Prostate gland (tissue), 2 donors: ENCODE measurements at regions not wholly inside any gene's neighbourhood (a gene's known extent, or its start where the extent isn't known, plus 50 kb on each side); places are given as distances from the start of the nearest gene placed in this dataset.

ENCODE experiments used
- DNase-seq: peaks from one replicate; pipeline ENCODE4 v3.0.0-alpha.2; 2019; ENCODE audit warnings: low spot score
- H3K27ac ChIP-seq, 2 donors: fragments of 200-600 bp; sonication (generic); 2 replicates each; pipeline ENCODE4 v1.5.1; 2017 to 2019
- H3K27me3 ChIP-seq: fragments of 200-600 bp; sonication (generic); replicated peaks from 2 replicates; pipeline ENCODE4 v1.5.1; 2019; ENCODE audit not compliant: insufficient read depth
- H3K36me3 ChIP-seq, 2 donors: fragments of 200-600 bp; sonication (generic); 1 replicate in 1 of 2; 2 replicates in 1 of 2; pipeline versions ENCODE4 v1.5.1 to v1.8.1; 2017 to 2019
- H3K4me1 ChIP-seq: fragments of 200-600 bp; sonication (generic); replicated peaks from 2 replicates; pipeline ENCODE4 v1.5.1; 2019
- H3K4me3 ChIP-seq, 2 donors: fragments of 200-600 bp; sonication (generic); 2 replicates each; pipeline ENCODE4 v1.5.1; 2017 to 2019
- H3K9me3 ChIP-seq: fragments of 200-600 bp; sonication (generic); 2 replicates; pipeline ENCODE4 v1.5.1; 2017
- CTCF ChIP-seq, 4 experiments: fragments of 200-600 bp in 2 of 4; fragments of 450-650 bp in 2 of 4; sonication (generic) in 2 of 4; IDR thresholded peaks; 1 replicate in 3 of 4; 2 replicates in 1 of 4; pipeline ENCODE4 v1.5.1; 2016 to 2019; ENCODE audit warnings: antibody characterized with exemption in 4 of 4, mild to moderate bottlenecking in 2 of 4, moderate library complexity in 2 of 4
- POLR2A ChIP-seq: fragments of 450-650 bp; IDR thresholded peaks from one replicate; pipeline ENCODE4 v1.6.1; 2016; ENCODE audit warnings: antibody characterized with exemption, mild to moderate bottlenecking
- POLR2AphosphoS5 ChIP-seq: sonication (generic); formaldehyde crosslinking; IDR thresholded peaks from one replicate; pipeline ENCODE4 v1.6.1; 2017; ENCODE audit warnings: antibody characterized with exemption
- WGBS: methylation state at CpG from one replicate; pipeline ENCODE4 v1.1.5; 2018; 5-methylcytosine and 5-hydroxymethylcytosine counted together
- intact Hi-C: fragments of 100-400 bp; cut with DNase I; formaldehyde crosslinking; loops from one replicate; pipeline ENCODE4 v1.14.2; 2022

GRCh38 chr2:5036256-5036655 is 655.9 kb upstream of the SOX11 start:
- DNase-seq = no peak
- Histone ChIP-seq H3K4me1 (no peaks in the 10 kb centered on the region), H3K4me3 (no peak overlapping the region), H3K36me3 (no peaks in the 10 kb centered on the region), H3K27ac (no peak overlapping the region), H3K27me3 (no peaks in the 10 kb centered on the region), H3K9me3 (no peaks in the 10 kb centered on the region)
- TF ChIP-seq POLR2A = no peak
- TF ChIP-seq CTCF (IDR thresholded peaks at IDR 0.05) = no peak
- no peak for TF ChIP-seq POLR2AphosphoS5
- intact Hi-C loops = no loop called here
- WGBS = 88% methylated on average over 4 of the region's 4 CpGs

DNA sequence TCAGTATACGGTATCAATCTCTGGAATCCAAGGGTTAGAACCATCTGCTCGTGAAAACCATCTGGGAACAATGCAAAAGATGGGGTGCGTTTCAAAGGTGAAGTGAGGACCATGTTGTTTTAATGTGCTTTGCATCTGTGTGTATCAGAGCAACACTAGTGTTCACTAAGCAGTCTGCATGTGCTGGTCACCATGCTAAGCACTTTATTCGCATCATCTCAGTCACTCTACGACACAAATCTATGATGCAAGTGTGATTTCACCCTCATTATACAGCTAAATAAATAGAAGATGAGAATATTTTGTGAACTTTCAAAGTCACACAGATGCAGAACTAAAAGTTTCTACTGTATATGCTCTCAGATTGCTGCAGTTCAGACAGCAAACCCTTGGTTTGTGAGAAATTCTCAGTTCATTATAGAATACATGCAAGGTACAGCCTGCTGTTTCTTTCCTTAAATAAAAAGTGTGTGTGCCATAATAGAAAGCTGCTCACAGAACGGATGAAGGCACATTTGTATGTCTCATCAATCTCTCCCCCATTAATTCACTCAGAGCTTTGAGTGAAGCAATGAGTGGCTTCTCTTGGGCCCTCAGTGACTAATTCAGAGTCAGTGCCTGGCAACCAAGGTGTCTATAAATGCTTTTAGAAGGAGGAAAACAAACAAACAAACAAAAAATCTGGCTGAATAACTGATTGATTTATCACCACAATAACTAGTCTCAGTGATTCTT is 652.8 kb upstream of the SOX11 start:
- no peak overlapping the region for H3K4me3 ChIP-seq
- H3K9me3 ChIP-seq = no peaks in the 10 kb centered on the region
- H3K27me3 ChIP-seq = no peaks in the 10 kb centered on the region
- H3K4me1 ChIP-seq = no peaks in the 10 kb centered on the region
- no peaks in the 10 kb centered on the region for H3K36me3 ChIP-seq
- 89% methylated on average over 6 of the region's 6 CpGs for WGBS
- intact Hi-C loops = no loop called here
- TF ChIP-seq POLR2AphosphoS5 = no peak
- TF ChIP-seq CTCF (IDR thresholded peaks at IDR 0.05) = no peak
- TF ChIP-seq POLR2A = no peak
- H3K27ac ChIP-seq = no peak overlapping the region
- DNase-seq = no peak

DNA sequence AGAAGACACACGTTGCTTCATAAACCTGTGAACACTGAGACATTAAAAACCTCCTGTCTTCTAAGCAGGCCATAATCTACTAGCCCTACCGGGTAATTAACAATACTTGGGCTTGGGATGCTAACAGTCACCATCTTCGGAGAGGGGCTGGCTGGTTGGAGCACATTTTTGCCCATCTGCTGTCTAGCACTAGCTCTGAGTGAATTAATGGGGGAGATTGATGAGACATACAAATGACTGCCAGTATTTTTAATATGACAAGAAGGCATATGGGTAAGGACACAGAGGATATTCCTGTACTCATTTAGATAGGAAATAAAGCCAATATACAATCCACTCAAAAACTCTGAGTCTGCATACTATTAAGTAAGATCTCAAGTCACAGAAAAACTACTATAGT is 651.6 kb upstream of the SOX11 start:
- Histone ChIP-seq H3K9me3 (no peaks in the 10 kb centered on the region), H3K27ac (no peak overlapping the region), H3K27me3 (no peaks in the 10 kb centered on the region), H3K4me3 (no peak overlapping the region), H3K4me1 (no peaks in the 10 kb centered on the region), H3K36me3 (no peaks in the 10 kb centered on the region)
- intact Hi-C loops = no loop called here
- 90% methylated on average over 3 of the region's 3 CpGs for WGBS
- no peak for DNase-seq
- TF ChIP-seq CTCF (IDR thresholded peaks at IDR 0.05) (no peak), POLR2AphosphoS5 (no peak), POLR2A (no peak)

GRCh38 chr2:5041501-5041900 is 650.7 kb upstream of the SOX11 start:
- no peaks in the 10 kb centered on the region for H3K9me3 ChIP-seq
- intact Hi-C loops = no loop called here
- no peak overlapping the region for H3K4me3 ChIP-seq
- TF ChIP-seq POLR2A = no peak
- no peak for TF ChIP-seq CTCF (IDR thresholded peaks at IDR 0.05)
- no peak for TF ChIP-seq POLR2AphosphoS5
- H3K36me3 ChIP-seq = no peaks in the 10 kb centered on the region
- no peaks in the 10 kb centered on the region for H3K27me3 ChIP-seq
- 97% methylated on average over 2 of the region's 2 CpGs for WGBS
- H3K27ac ChIP-seq = no peak overlapping the region
- no peaks in the 10 kb centered on the region for H3K4me1 ChIP-seq
- no peak for DNase-seq

DNA sequence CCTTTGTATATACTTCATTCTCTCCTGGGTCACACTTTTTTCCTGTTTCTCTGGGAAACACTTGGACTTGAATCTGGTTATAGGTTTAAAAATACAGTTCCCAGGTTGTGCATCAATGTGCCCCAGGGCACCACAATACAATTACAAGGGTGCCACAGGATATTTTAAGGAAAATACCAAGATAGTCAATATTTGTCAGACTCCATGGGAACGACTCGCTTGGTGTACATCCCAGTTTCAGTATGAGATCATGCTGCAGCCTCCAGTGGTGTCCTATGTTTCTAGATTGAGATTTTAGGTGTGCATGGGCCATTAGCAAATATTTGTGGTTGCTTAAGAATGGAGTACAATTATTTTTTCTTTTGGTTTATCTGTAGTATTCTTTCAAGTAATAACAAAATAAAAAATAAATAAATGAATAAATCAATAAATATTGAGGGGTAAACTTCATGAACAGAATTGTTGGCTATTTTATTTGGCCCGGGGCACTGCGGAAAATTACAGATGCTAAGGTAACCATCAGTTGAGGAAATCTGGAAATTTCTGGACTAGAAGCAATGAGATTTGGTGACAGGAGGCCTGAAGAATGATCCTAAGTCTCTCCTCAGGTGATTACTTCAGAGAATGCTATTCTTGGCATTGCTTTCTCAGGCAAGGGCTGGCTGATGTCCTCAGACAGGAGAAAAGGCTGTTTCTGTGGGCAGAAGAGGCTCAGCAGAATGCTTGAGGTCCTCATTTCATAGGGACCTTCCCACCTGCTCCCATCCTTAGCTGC is 649.3 kb upstream of the SOX11 start:
- Histone ChIP-seq H3K4me1 (no peaks in the 10 kb centered on the region), H3K9me3 (no peaks in the 10 kb centered on the region), H3K4me3 (no peak overlapping the region), H3K27me3 (no peaks in the 10 kb centered on the region), H3K36me3 (no peaks in the 10 kb centered on the region), H3K27ac (no peak overlapping the region)
- DNase-seq = no peak
- WGBS = 80% methylated on average over 4 of the region's 4 CpGs
- intact Hi-C loops = no loop called here
- TF ChIP-seq POLR2AphosphoS5 (no peak), CTCF (IDR thresholded peaks at IDR 0.05) (no peak), POLR2A (no peak)
